ENCODE measurements at regions not wholly inside any gene's neighbourhood (a gene's known extent, or its start where the extent isn't known, plus 50 kb on each side); places are given as distances from the start of the nearest gene placed in this dataset.

DNA sequence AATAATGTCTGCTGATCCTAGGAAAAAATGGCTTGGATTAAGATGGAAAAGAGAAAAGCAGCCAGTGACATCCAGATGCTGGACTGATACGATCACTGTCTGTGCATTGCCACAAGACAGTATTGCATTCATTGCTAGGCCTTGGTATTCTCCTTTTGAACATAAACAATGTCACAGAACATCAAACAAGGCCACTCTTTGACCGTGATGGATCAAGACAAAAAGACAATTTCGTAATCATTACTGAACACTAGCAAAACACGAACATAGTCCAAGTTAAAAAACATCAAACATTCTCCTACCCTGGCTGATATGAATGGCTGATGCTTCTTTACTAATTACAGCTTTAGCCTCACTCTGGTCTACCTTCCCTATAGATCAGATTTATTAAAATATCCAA is 374.1 kb upstream of the CXorf51B start:
- Histone ChIP-seq H3K27me3 (ENCODE audit: control insufficient read depth, insufficient read depth, low read length) (no peaks in the 10 kb centered on the region), H3K4me3 (ENCODE audit: insufficient read depth, low read depth, low read length) (no peak overlapping the region), H3K4me1 (ENCODE audit: control insufficient read depth, insufficient read depth, low read length) (no peaks in the 10 kb centered on the region), H3K36me3 (ENCODE audit: control insufficient read depth, insufficient read depth, low read length) (no peaks in the 10 kb centered on the region), H3K9ac (ENCODE audit: low read depth, low read length) (no peak overlapping the region), H3K4ac (ENCODE audit: low read depth, low read length) (no peak overlapping the region), H3K4me2 (ENCODE audit: low read depth, low read length) (no peak overlapping the region), H4K20me1 (ENCODE audit: insufficient read depth, low read length) (no peaks in the 10 kb centered on the region), H2BK20ac (ENCODE audit: low read depth, low read length) (no peak overlapping the region), H3K56ac (ENCODE audit: extremely low read depth, insufficient read depth, low read length) (no peak overlapping the region), H3K79me1 (ENCODE audit: low read depth in 1 of 2, low read length in 2 of 2) (no peaks in the 10 kb centered on the region), H2AK5ac (ENCODE audit: low read depth, low read length) (no peak overlapping the region), H3K27ac (ENCODE audit: insufficient read depth, low read length) (no peak overlapping the region), H2BK15ac (ENCODE audit: low read depth, low read length) (no peak overlapping the region), H2AK9ac (replicated peaks; ENCODE audit: low read depth, low read length, poor library complexity) (no peak overlapping the region), H2AFZ (replicated peaks; ENCODE audit: low read length, poor library complexity) (no peak overlapping the region), H4K5ac (ENCODE audit: low read depth, low read length) (no peak overlapping the region), H3K14ac (replicated peaks; ENCODE audit: low read depth, low read length) (no peak overlapping the region), H3K9me3 (ENCODE audit: control insufficient read depth, insufficient read depth, low read length) (peaks cover 7% of the 10 kb centered on the region), H2BK120ac (ENCODE audit: low read depth, low read length) (no peak overlapping the region), H4K8ac (ENCODE audit: low read depth in 2 of 2, low read length in 2 of 2) (no peak overlapping the region), H3K9me1 (ENCODE audit: insufficient read depth, low read length) (no peaks in the 10 kb centered on the region), H2BK5ac (ENCODE audit: low read depth, low read length, poor library complexity, severe bottlenecking) (no peak overlapping the region), H3K18ac (ENCODE audit: low read depth, low read length) (no peak overlapping the region), H4K91ac (ENCODE audit: insufficient read depth, low read depth, low read length) (no peak overlapping the region), H3K23ac (ENCODE audit: low read depth, low read length) (no peak overlapping the region)
- TF ChIP-seq FOS (IDR thresholded peaks at IDR 0.05; ENCODE audit: low read depth, low read length), result no peak
- TF ChIP-seq, protein P1, sequence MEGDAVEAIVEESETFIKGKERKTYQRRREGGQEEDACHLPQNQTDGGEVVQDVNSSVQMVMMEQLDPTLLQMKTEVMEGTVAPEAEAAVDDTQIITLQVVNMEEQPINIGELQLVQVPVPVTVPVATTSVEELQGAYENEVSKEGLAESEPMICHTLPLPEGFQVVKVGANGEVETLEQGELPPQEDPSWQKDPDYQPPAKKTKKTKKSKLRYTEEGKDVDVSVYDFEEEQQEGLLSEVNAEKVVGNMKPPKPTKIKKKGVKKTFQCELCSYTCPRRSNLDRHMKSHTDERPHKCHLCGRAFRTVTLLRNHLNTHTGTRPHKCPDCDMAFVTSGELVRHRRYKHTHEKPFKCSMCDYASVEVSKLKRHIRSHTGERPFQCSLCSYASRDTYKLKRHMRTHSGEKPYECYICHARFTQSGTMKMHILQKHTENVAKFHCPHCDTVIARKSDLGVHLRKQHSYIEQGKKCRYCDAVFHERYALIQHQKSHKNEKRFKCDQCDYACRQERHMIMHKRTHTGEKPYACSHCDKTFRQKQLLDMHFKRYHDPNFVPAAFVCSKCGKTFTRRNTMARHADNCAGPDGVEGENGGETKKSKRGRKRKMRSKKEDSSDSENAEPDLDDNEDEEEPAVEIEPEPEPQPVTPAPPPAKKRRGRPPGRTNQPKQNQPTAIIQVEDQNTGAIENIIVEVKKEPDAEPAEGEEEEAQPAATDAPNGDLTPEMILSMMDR (conservative IDR thresholded peaks at IDR 0.05; ENCODE audit: low read depth, low read length), result no peak
- TF ChIP-seq, protein P2, sequence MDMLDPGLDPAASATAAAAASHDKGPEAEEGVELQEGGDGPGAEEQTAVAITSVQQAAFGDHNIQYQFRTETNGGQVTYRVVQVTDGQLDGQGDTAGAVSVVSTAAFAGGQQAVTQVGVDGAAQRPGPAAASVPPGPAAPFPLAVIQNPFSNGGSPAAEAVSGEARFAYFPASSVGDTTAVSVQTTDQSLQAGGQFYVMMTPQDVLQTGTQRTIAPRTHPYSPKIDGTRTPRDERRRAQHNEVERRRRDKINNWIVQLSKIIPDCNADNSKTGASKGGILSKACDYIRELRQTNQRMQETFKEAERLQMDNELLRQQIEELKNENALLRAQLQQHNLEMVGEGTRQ (IDR thresholded peaks at IDR 0.05; ENCODE audit: low read depth, low read length), result no peak
- no peak for TF ChIP-seq RAD21 (IDR thresholded peaks at IDR 0.05; ENCODE audit: low read length)
- no peak for TF ChIP-seq RFX5 (IDR thresholded peaks at IDR 0.05; ENCODE audit: low read depth, low read length)
- no peak for TF ChIP-seq ELK1 (IDR thresholded peaks at IDR 0.05; ENCODE audit: borderline replicate concordance, low read depth, low read length)
- no peak for TF ChIP-seq SMC3 (IDR thresholded peaks at IDR 0.05; ENCODE audit: low read depth, low read length)
- TF ChIP-seq CEBPB (IDR thresholded peaks at IDR 0.05; ENCODE audit: low read depth, low read length), result no peak
- no peak for TF ChIP-seq NFE2L2 (IDR thresholded peaks at IDR 0.05; ENCODE audit: low read depth, low read length)
- no peak for TF ChIP-seq BHLHE40 (IDR thresholded peaks at IDR 0.05; ENCODE audit: low read depth, low read length)
- no peak for TF ChIP-seq MAZ (IDR thresholded peaks at IDR 0.05; ENCODE audit: borderline replicate concordance, low read depth, low read length)
- TF ChIP-seq MXI1 (IDR thresholded peaks at IDR 0.05; ENCODE audit: borderline replicate concordance, low read depth, low read length), result no peak
- TF ChIP-seq CHD1 (IDR thresholded peaks at IDR 0.05; ENCODE audit: low read depth, low read length), result no peak
- TF ChIP-seq MAFK (IDR thresholded peaks at IDR 0.05; ENCODE audit: low read depth, low read length), result no peak
- no peak for TF ChIP-seq POLR2A (IDR thresholded peaks at IDR 0.05; ENCODE audit: low read depth, low read length)
- no peak for TF ChIP-seq RCOR1 (IDR thresholded peaks at IDR 0.05; ENCODE audit: insufficient replicate concordance, low read length)
- intact Hi-C loops (cut with micrococcal nuclease), result no loop called here
- CTCF ChIA-PET, result no interaction called here
- no CpG with 5 or more reads among the region's 4 CpGs for WGBS, 2 experiments (ENCODE audit: extremely low coverage in 2 of 2, insufficient read length in 1 of 2)
- ATAC-seq (ENCODE audit: low read depth) (no peak), DNase-seq (no peak)
- POLR2A ChIA-PET (ENCODE audit: unreplicated experiment), result no interaction called here
- BruUV-seq (replicated peaks), result no TSS peak
- dilution Hi-C loops (cut with HindIII; ENCODE audit: low sequenced_read_pairs, unreplicated experiment), result no loop called here
- in situ Hi-C loops (cut with MboI; ENCODE audit: low sequenced_read_pairs), result no loop called here

Measured in IMR-90 (cell line).